ENCODE measurements at regions not wholly inside any gene's neighbourhood (a gene's known extent, or its start where the extent isn't known, plus 50 kb on each side); places are given as distances from the start of the nearest gene placed in this dataset.

GRCh38 chr6:91580635-91581034 lies 993.8 kb upstream of the MAP3K7 start:
- no peak for DNase-seq

DNA sequence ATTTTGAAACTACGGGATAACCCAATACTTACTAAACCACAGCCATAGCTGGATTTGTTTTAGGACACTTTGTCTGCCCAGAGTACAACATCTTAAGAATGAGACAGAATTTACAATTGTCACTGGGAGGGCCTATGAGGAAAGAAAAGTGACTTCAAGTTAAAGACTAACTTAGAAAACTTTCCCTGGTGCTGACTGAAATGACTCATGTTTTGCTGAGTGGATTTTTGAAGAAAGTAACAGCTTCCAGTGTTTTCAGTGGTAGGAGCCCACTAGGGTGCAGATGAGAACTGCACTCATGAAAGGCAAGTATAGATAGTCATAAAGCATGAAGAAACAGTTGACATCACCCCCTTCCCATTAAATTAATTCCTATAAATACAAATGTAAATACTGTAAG lies 988.2 kb upstream of the MAP3K7 start:
- DNase-seq, result no peak

- DNase-seq, result no peak
Measured at GRCh38 chr6:91573826-91574416, 987.0 kb upstream of the MAP3K7 start.

DNA sequence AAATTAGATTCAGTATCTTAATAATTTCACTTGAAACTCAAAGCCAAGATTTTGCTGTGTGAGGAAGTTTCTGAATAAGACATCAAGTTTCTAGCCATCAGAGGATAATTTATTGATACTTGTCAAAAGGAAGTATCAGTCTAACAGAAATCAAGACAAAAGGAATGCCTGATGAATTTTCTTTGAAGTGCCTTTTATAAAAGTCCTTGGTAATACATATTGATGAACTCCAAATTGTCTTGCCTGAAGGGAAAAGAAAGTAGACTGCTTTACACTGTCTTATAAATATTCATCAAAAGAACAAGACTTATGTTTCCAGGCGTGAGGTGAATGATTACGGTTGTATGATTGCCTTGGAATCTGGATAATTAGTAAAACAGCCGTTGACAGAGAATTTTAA lies 986.0 kb upstream of the MAP3K7 start:
- no peak for DNase-seq

DNA sequence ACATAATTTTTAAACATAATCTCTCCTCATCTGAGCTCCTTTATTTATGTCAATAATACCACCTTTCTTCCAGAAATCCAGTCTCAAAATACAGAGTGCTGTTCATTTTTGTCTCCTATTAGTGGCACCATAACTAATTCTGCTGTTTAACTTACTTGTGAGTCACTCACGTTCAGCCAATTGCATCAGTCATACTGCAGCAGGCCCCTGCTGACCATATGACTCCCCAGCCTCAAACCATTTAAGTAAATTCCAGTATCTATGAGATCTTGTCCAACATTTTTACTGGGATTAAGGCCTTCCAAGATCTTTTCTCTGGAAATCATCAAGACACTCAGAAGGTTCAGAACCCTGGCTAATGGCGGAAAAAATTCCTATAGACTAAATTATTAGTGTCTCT lies 982.2 kb upstream of the MAP3K7 start:
- no peak for DNase-seq

DNA sequence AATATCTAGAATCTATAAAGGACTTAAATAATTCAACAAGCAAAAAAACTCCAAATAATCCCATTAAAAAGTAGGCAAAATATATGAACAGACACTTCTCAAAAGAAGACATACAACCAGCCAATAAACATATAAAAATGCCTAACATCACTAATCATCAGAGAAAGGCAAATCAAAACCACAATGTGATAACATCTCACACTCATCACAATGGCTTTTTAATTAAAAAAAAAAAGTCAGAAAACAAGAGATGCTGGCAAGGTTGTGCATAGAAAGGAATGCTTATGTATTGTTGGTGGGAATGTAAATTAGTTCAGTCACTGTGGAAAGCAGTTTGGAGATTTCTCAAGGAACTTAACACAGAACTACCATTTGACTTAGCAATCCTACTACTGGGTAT lies 979.6 kb upstream of the MAP3K7 start:
- no peak for DNase-seq

- DNase-seq, result no peak
Measured at GRCh38 chr6:91565207-91565606, 978.3 kb upstream of the MAP3K7 start.

DNA sequence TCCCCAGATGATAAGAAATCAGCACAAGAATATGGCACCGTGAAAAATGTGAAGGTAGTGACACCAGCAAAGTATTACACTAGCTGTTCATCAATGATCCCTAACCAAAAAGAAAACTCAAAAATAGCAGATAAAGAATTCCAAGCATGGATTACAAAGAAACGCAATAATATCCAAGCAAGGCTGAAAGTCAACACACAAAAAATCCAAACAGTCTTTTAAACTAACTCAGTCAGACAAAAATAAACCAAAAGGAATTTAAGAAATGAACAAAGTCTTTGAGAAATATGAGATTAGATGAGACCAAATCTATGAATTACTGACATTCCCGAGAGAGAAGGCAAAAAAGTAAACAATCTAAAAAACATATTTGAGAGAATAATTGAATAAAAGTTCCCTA lies 976.1 kb upstream of the MAP3K7 start:
- DNase-seq, result no peak

GRCh38 chr6:91560409-91560808 lies 973.5 kb upstream of the MAP3K7 start:
- DNase-seq, result no peak

- no peak for DNase-seq
Measured at GRCh38 chr6:91540902-91541301, 954.0 kb upstream of the MAP3K7 start.

DNA sequence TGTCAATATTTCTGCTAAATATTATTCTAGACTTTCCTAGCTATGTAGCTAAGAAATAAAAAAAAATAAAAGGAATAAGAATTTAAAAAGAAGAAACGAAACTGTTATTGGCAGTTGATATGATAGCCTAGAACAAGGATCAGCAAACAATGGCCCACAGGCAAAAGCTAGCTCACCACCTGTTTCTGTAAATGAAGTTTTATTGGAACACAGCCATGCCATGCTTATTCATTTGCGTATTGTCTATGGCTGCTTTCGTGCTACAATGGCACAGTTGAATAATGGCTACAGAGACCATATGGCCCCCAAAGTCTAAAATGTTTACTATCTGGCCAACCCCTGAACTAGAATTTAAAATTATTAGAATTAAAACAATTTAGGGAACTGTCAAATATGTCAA lies 952.6 kb upstream of the MAP3K7 start:
- no peak for DNase-seq

GRCh38 chr6:91538622-91539021 lies 951.8 kb upstream of the MAP3K7 start:
- DNase-seq, result no peak

DNA sequence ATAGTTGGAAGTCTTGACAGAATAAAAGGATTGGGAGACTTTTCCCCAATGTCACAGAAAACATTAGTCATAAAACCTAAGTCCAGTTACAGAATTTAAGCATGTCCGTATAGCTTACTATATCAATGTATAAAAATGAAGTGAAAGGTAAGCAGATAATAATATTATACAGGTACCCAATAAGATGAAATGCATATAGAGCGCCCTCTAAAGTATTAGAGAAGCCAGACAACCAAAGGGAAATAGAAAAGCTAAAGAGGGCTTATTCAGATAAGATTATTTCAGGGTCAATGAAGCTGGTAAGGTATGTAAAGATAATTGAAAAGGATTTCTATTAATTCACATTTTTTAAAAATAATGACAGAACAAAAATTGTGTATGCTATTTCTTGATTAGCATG lies 947.7 kb upstream of the MAP3K7 start:
- DNase-seq, result no peak

DNA sequence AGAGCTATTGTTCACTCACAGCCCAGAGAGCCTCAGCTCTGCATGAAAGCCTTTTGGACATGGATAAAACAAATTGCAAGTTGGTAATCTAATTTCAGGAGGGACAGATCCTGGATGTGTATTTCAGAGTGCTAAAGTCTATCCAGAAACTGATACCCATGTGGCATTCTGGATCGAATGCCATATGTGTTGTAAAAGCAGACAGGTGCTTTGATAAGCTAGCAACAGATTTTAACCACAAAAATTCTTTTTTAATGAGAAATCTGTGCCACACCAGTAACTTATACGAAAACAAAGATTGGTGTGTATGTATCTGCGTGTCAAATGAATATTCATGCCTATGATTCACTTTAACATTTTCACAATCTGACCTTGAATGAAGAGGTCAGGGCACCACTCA lies 936.6 kb upstream of the MAP3K7 start:
- DNase-seq, result no peak

DNA sequence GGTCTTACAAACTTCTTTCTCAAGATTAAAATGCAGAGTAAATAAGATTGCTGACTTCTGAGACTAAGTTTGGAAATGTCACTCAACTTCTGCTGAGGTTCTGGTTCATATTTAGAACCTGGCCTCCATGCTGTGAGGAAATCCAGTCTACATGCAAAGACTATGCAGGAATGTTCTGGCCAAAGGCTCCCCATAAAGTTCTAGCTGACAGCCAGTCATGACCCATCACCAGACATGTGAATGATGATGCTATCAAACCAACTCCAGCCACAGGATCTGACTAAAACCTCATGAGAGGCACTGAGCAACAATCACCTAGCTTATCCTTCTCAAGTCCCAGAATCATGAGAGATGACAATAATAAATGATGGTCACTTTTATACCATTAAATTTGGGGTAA lies 935.1 kb upstream of the MAP3K7 start:
- DNase-seq, result no peak

GRCh38 chr6:91509711-91510110 lies 922.8 kb upstream of the MAP3K7 start:
- no peak for DNase-seq

DNA sequence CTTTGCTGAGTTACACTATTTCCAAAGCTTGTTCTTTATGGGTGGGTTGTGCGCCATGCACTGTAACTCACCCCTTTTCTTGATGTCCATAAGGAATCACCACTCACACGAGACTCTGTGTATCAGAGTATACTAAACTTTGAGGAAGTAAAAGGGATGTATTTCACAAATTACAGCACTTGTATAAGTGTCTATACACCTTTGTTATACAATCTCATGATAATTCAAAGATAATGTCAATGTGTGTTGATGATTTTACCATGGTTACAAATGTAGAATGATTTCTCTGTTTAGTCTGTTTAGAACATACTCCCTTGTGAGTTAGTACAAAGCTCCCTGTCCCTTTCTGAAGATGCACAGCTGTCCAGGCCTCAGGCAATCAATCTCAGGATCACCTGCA lies 922.2 kb upstream of the MAP3K7 start:
- DNase-seq, result no peak

DNA sequence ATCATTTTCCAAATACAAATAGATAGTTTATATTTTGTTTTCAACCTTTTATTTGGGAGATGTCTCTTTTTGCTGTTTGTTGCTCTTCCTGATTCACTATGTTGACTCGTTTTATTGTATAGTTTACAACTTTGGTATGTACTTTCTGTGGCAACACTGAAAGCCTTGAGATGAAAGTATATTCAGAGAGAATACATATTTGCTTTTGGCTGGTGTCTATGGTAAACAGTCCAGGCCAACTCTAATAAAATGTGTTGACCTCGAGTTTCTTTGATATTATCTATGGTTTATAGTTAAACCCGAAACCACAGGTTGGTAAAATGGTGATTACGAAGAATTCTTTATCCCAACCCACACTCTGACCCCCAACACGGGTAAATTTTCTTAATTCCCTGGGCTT lies 919.6 kb upstream of the MAP3K7 start:
- no peak for DNase-seq

GRCh38 chr6:91505199-91505598 lies 918.3 kb upstream of the MAP3K7 start:
- no peak for DNase-seq

- no peak for DNase-seq
Measured at GRCh38 chr6:91501930-91502329, 915.1 kb upstream of the MAP3K7 start.

DNA sequence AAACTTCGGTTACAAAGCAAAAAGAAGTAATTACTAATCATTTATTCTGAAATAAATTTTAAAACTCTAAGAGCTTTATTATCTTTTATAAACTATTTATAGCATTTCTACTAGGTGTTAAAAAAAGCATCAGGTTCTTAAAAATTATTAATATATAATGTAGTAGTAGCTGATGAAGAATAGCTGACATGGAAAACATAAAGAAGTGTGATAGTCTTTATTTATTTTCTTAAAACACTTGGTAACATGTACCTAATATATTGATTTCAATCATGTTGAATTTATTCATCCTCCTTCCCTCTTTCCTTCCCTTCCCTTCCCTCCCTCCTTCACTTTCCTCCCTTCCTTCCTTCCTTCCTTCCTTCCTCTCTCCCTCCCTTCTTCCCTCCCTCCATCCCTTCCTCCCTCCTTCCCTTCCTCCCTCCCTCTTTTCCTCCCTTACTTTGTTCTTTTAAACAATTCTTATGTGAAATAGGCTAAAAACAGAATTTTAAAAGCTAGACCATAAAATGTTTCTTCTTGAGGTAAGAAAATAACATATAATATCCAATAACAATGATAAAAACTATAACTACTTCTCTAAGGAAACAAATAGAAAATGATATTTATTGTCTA lies 913.9 kb upstream of the MAP3K7 start:
- no peak for DNase-seq

DNA sequence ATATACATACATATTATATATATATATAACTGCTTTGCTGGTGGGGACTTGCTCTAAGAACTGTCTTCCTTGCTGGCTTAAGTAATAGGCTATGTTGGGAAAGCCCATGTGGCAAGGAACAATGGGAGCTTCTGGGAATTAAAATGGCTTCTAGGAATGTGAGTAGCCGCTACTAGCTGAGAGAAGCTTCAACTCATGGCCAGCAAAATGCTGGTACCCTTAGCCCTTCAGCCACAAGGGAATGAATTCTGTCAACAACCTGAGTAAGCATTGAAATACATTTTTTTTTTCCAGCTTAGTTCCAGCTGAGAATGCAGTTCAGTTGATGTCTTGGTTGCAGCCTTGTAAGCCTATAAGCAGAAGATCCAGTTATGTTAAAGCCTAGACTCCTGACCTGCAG lies 911.7 kb upstream of the MAP3K7 start:
- DNase-seq, result no peak

DNA sequence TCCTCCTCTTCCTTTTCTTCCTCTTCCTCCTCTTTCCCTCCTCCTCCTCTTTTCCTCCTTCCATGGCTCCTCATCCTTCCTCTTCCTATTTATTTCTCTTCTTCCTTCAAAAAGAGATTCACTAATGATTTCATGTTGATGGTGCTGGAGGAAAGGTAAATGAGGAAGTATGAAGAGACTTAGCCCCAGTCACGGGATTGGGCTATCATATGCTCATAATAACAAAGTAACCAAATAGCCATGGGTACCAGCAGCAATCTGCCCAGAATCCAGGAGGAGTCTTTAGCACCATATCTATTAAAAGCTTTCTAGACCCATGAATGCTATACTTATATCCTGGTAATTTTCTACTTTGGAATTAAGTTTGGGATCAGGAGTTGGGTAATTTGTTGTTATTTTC lies 910.9 kb upstream of the MAP3K7 start:
- no peak for DNase-seq

- no peak for DNase-seq
Measured at GRCh38 chr6:91490671-91491301, 903.9 kb upstream of the MAP3K7 start.

Measured in NCI-H510A treated with DMSO at 0.1 percent for 48 hours (cell line).